GM06990 (cell line): ENCODE measurements at regions not wholly inside any gene's neighbourhood (a gene's known extent, or its start where the extent isn't known, plus 50 kb on each side); places are given as distances from the start of the nearest gene placed in this dataset.

ENCODE experiments used
- DNase-seq: peaks from one replicate; pipeline ENCODE4 v3.0.0-alpha.2; 2011; ENCODE audit not compliant: insufficient read length; ENCODE audit errors: extremely low read depth
- H3K27me3 ChIP-seq: replicated peaks from 2 replicates; pipeline ENCODE4 v1.6.0; 2011; ENCODE audit warnings: low read length; ENCODE audit not compliant: control insufficient read depth, insufficient read depth
- H3K36me3 ChIP-seq: 2 replicates; pipeline ENCODE4 v1.5.1; 2011; ENCODE audit warnings: low read length; ENCODE audit not compliant: control insufficient read depth, insufficient read depth
- H3K4me3 ChIP-seq: replicated peaks from 2 replicates; pipeline ENCODE4 v1.5.1; 2011; ENCODE audit warnings: low read depth, mild to moderate bottlenecking, control low read depth, low read length
- TF ChIP-seq, protein P1 (sequence below): IDR thresholded peaks from 2 replicates; pipeline ENCODE4 v1.5.1; 2011; ENCODE audit warnings: low read length, control low read depth, mild to moderate bottlenecking, inconsistent platforms; ENCODE audit not compliant: insufficient read depth, poor library complexity, severe bottlenecking

DNA sequence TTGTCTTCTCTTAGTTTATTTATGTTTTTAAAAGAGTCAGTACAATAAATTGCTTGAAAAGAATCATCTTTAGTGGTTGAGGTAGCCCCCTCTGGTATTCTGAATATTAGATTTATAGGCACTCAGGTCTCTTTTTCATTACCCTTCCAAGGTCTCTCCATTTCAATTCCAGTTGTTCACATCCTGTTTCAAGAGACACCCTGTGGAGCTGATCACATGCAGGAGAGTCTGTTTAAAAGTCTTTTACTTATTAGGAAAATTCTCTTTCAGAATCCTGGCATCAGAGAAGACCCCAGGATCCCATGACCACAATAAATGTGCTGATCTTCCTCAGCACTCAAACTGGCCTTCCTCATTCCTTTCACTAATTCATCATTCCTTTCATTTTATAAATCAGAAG is 195.7 kb downstream of the ZIC4 start:
- TF ChIP-seq, protein P1, sequence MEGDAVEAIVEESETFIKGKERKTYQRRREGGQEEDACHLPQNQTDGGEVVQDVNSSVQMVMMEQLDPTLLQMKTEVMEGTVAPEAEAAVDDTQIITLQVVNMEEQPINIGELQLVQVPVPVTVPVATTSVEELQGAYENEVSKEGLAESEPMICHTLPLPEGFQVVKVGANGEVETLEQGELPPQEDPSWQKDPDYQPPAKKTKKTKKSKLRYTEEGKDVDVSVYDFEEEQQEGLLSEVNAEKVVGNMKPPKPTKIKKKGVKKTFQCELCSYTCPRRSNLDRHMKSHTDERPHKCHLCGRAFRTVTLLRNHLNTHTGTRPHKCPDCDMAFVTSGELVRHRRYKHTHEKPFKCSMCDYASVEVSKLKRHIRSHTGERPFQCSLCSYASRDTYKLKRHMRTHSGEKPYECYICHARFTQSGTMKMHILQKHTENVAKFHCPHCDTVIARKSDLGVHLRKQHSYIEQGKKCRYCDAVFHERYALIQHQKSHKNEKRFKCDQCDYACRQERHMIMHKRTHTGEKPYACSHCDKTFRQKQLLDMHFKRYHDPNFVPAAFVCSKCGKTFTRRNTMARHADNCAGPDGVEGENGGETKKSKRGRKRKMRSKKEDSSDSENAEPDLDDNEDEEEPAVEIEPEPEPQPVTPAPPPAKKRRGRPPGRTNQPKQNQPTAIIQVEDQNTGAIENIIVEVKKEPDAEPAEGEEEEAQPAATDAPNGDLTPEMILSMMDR = no peak
- Histone ChIP-seq H3K4me3 (no peak overlapping the region), H3K36me3 (no peaks in the 10 kb centered on the region), H3K27me3 (no peaks in the 10 kb centered on the region)
- no peak for DNase-seq

DNA sequence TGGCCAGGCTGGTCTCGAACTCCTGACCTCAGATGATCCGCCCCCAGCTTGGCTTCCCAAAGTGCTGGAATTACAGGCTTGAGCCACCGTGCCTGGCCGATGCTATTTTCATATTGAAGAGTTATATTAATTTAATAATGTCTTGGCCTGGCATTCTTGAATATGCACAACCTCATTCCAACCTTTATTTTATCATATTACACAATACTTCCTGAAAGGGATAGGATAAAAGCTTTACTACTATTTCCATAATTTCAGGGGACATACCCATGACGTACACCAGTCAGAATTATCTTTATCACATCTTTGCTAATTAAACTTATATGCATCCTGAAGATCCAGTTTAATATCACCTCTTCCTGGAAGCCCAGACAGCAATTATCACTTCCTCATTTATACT is 205.3 kb downstream of the ZIC4 start:
- H3K36me3 ChIP-seq = no peaks in the 10 kb centered on the region
- DNase-seq = no peak
- H3K4me3 ChIP-seq = no peak overlapping the region
- no peaks in the 10 kb centered on the region for H3K27me3 ChIP-seq
- TF ChIP-seq, protein P1 = no peak

DNA sequence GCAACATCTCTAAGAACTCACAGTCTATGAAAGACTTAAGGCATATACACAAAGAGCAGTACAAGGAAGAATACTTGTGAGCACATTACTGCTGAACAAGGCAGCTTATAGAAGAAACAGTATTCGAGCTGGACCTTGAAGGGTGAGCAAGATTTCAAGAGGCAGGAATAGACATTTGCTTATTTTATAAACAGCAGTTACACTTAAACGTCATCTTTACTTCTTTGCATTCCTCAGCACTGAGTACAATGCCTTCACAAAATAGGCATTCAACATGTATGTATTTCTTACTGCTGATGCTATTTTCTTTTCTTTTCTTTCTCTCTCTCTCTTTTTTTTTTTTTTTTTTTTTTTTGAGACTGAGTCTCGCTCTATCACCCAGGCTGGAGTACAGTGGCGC is 205.8 kb downstream of the ZIC4 start:
- no peaks in the 10 kb centered on the region for H3K36me3 ChIP-seq
- no peak overlapping the region for H3K4me3 ChIP-seq
- no peaks in the 10 kb centered on the region for H3K27me3 ChIP-seq
- no peak for DNase-seq
- TF ChIP-seq, protein P1 = no peak

DNA sequence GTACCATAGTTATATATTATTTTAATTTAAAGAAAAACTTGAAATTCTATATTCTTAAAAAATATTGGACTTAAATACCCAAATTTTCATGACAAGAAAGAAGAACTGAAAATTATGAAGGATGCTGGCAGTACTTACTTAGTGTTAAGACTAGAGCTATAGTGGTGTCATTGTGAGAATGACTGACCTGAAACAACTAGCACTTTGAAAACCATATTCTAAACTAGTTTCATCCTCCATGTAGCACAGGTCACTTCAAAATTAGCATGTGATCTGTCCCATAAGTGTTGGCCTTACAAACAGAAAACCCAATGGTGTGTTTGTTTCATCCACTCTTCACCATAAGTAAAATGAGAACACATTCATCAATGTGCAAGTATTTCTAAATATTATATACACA is 208.6 kb downstream of the ZIC4 start:
- TF ChIP-seq, protein P1 = no peak
- no peak for DNase-seq
- Histone ChIP-seq H3K36me3 (no peaks in the 10 kb centered on the region), H3K4me3 (no peak overlapping the region), H3K27me3 (no peaks in the 10 kb centered on the region)

DNA sequence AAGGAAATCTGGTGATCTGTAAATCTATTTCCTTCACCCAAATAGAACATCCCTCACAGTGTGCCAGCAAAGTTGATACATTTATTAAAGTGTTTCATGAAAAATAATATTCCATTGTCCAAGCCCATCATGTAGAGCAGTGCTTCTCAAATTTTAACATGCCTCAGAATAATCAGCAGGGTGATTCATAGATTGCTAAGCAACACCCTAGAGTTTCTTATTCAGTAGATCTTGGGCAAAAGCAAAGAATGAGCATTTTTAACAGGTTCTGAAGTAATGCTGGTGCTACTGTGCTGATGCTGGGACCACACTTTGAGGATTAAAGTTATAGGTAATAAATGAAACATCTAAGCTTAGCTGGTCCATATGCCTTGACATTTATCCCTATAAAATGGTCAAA is 210.5 kb downstream of the ZIC4 start:
- Histone ChIP-seq H3K4me3 (no peak overlapping the region), H3K27me3 (no peaks in the 10 kb centered on the region), H3K36me3 (no peaks in the 10 kb centered on the region)
- TF ChIP-seq, protein P1 = no peak
- no peak for DNase-seq

DNA sequence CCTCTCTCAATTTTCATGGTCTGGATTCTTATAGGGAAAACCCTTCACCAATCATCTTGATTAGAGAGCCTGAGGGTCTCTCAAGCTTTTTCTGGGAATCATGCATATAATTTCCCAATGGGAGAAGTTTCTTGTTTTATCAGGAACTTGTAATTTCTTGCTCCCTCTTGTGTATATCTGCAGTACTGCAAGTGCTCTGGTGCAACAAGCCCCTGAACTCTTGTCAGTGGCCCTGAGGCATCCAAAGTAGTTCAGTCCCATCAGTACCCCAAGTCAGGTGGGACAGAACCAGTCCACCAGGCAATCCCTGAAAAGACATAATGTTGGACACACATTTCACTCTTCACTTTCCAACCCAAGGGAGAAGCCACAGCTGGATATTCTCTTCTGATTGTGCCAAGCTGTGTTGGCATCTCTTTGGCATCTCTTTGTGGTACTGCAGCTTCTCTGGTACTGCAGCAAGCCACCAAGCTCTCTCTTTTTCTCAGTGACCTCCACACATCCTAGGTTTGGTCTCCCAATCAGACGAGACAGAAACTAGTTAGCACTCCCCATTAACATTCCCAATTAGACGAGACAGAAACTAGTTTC is 214.5 kb downstream of the ZIC4 start:
- no peak for DNase-seq
- Histone ChIP-seq H3K36me3 (no peaks in the 10 kb centered on the region), H3K27me3 (no peaks in the 10 kb centered on the region), H3K4me3 (no peak overlapping the region)
- TF ChIP-seq, protein P1 = peak; percentile 76
